K562 (cell line): ENCODE measurements at regions not wholly inside any gene's neighbourhood (a gene's known extent, or its start where the extent isn't known, plus 50 kb on each side); places are given as distances from the start of the nearest gene placed in this dataset.

Experiments used
- ATAC-seq: fragments of 200-7000 bp; cut with Tn5 transposase; 3 replicates; pipeline ENCODE4 v1.9.1; 2020; ENCODE audit warnings: moderate library complexity
- BruUV-seq: library from RNA; stranded (reverse); fragments of 400-500 nt; replicated peaks from 2 replicates; lab custom pipeline; 2021; lab: Mats Ljungman, UMichigan
- CTCF ChIA-PET: fragments of 300-600 bp; formaldehyde crosslinking; extraction: SDS; loops from one replicate; lab custom pipeline; 2021; ENCODE audit warnings: low intra/inter-chr PET ratio; lab: Yijun Ruan, JAX
- POLR2A ChIA-PET: fragments of 300-600, 350-650 bp; sonication (Branson Sonifier 250); formaldehyde crosslinking; extraction: SDS; loops from one replicate; lab custom pipeline; 2021; ENCODE audit warnings: antibody characterized with exemption, inconsistent platforms; lab: Yijun Ruan, JAX
- DNase-seq, 4 experiments: peaks; one replicate each; pipeline versions ENCODE4 v3.0.0 to v3.0.0-alpha.2; 2011 to 2018; ENCODE audit warnings: low spot score in 3 of 4, mixed read lengths in 3 of 4; ENCODE audit errors: extremely low read depth in 1 of 4
- FAIRE-seq: peaks from 2 replicates; lab custom pipeline; 2011; peaks lifted over from hg19 to GRCh38; lab: Jason Lieb, UNC
- H2AFZ ChIP-seq: 2 replicates; pipeline ENCODE4 v1.6.0; 2011; ENCODE audit warnings: low read depth, low read length, control low read depth, inconsistent platforms
- H3K27ac ChIP-seq: fragments of 200-600 bp; 3 replicates; pipeline ENCODE4 v1.8.0; 2011; ENCODE audit warnings: low read depth, mild to moderate bottlenecking, control low read depth, inconsistent platforms, low read length, moderate library complexity, mixed read lengths; ENCODE audit errors: extremely low read depth
- H3K27me3 ChIP-seq, 2 experiments: fragments of 300-600 bp in 1 of 2; 2 replicates in 1 of 2; 3 replicates in 1 of 2; pipeline versions ENCODE4 v1.6.0 to v1.8.0; 2011; ENCODE audit warnings: inconsistent platforms in 2 of 2, low read length in 2 of 2, mild to moderate bottlenecking in 1 of 2, mixed read lengths in 1 of 2, moderate library complexity in 1 of 2; ENCODE audit not compliant: control insufficient read depth in 2 of 2, insufficient read depth in 2 of 2
- H3K36me3 ChIP-seq: fragments of 300-600 bp; 3 replicates; pipeline ENCODE4 v1.8.0; 2011; ENCODE audit warnings: mild to moderate bottlenecking, low read length, inconsistent platforms; ENCODE audit not compliant: control insufficient read depth, insufficient read depth
- H3K4me1 ChIP-seq, 2 experiments: fragments of 200-600 bp in 1 of 2; replicated peaks in 1 of 2; 2 replicates in 1 of 2; 3 replicates in 1 of 2; pipeline versions ENCODE4 v1.5.1 to v1.8.0; 2011; ENCODE audit warnings: inconsistent platforms in 2 of 2, low read length in 2 of 2, mild to moderate bottlenecking in 1 of 2, mixed read lengths in 1 of 2, moderate library complexity in 1 of 2; ENCODE audit not compliant: control insufficient read depth in 2 of 2, insufficient read depth in 2 of 2
- H3K4me2 ChIP-seq: 2 replicates; pipeline ENCODE4 v1.6.1; 2011; ENCODE audit warnings: low read length, control low read depth, inconsistent platforms, mixed read lengths; ENCODE audit not compliant: insufficient read depth
- H3K4me3 ChIP-seq: fragments of 200-600 bp; sonication (generic), shearing (Covaris generic); 2 replicates; pipeline ENCODE4 v1.5.1; 2016; ENCODE audit warnings: control low read depth, inconsistent platforms
- H3K79me2 ChIP-seq: fragments of 200-600 bp; 3 replicates; pipeline ENCODE4 v1.8.0; 2011; ENCODE audit warnings: low read length, inconsistent platforms; ENCODE audit not compliant: control insufficient read depth, insufficient read depth
- H3K9ac ChIP-seq, 2 experiments: 2 replicates each; pipeline versions ENCODE4 v1.6.0 to v1.6.1; 2011; ENCODE audit warnings: low read depth in 2 of 2, low read length in 2 of 2, control low read depth in 1 of 2, inconsistent platforms in 1 of 2, mild to moderate bottlenecking in 1 of 2, mixed read lengths in 1 of 2; ENCODE audit not compliant: insufficient read depth in 1 of 2
- H3K9me1 ChIP-seq: one replicate; pipeline ENCODE4 v1.6.0; 2011; ENCODE audit warnings: inconsistent platforms, mild to moderate bottlenecking, low read length, moderate library complexity; ENCODE audit not compliant: control insufficient read depth, insufficient read depth
- H3K9me3 ChIP-seq: replicated peaks from 2 replicates; pipeline ENCODE4 v1.5.1; 2011; ENCODE audit warnings: low read depth, low read length, inconsistent platforms; ENCODE audit not compliant: control insufficient read depth, insufficient read depth
- H4K20me1 ChIP-seq: replicated peaks from 2 replicates; pipeline ENCODE4 v1.6.1; 2011; ENCODE audit warnings: low read length, inconsistent platforms, mixed read lengths; ENCODE audit not compliant: control insufficient read depth, insufficient read depth
- ATF7 ChIP-seq: fragments of 450-650 bp; IDR thresholded peaks from 2 replicates; pipeline ENCODE4 v1.7.1; 2014; ENCODE audit warnings: mild to moderate bottlenecking, moderate library complexity
- CBX2 ChIP-seq: fragments of 200-600 bp; sonication (generic); IDR thresholded peaks from one replicate; pipeline ENCODE4 v1.6.1; 2012; ENCODE audit warnings: mild to moderate bottlenecking, low read length, inconsistent platforms; ENCODE audit not compliant: insufficient read depth, poor library complexity, severe bottlenecking
- EHMT2 ChIP-seq: fragments of 450-650 bp; IDR thresholded peaks from 2 replicates; pipeline ENCODE4 v1.6.1; 2018; ENCODE audit warnings: antibody characterized with exemption
- GABPB2 ChIP-seq: fragments of 250-450 bp; sonication (Bioruptor Pico); conservative IDR thresholded peaks from 2 replicates; pipeline ENCODE4 v1.5.1; 2021; ENCODE audit warnings: mild to moderate bottlenecking
- HSF4 ChIP-seq: fragments of 250-450 bp; sonication (Bioruptor Pico); IDR thresholded peaks from 2 replicates; pipeline ENCODE4 v2.1.2; 2022; ENCODE audit warnings: mild to moderate bottlenecking, moderate library complexity, borderline replicate concordance
- MCM5 ChIP-seq: fragments of 450-650 bp; IDR thresholded peaks from 2 replicates; pipeline ENCODE4 v1.6.1; 2016; ENCODE audit warnings: low read depth
- NRF1 ChIP-seq, 2 experiments: fragments of 450-650 bp; IDR thresholded peaks in 1 of 2; conservative IDR thresholded peaks in 1 of 2; 2 replicates each; pipeline ENCODE4 v1.6.1; 2014; ENCODE audit warnings: mild to moderate bottlenecking in 2 of 2
- PCBP2 ChIP-seq: fragments of 200-400 bp; formaldehyde crosslinking; IDR thresholded peaks from 2 replicates; pipeline ENCODE4 v1.6.1; 2018; ENCODE audit warnings: low read length, low read depth, mild to moderate bottlenecking, moderate library complexity; ENCODE audit not compliant: poor library complexity, severe bottlenecking
- SIN3B ChIP-seq: fragments of 450-650 bp; IDR thresholded peaks from 2 replicates; pipeline ENCODE4 v1.6.1; 2017; ENCODE audit warnings: low read depth, mild to moderate bottlenecking, moderate library complexity
- WGBS: fragments of 100-300 bp; shearing (Covaris generic); methylation state at CpG from one replicate; pipeline ENCODE4 v1.1.6; 2016; ENCODE audit warnings: low coverage, mixed read lengths; ENCODE audit not compliant: insufficient coverage; ENCODE audit errors: missing lambda C conversion rate; 5-methylcytosine and 5-hydroxymethylcytosine counted together
- in situ Hi-C: fragments of 300-500 bp; cut with MboI; formaldehyde crosslinking; loops from 4 replicates; pipeline ENCODE4 v1.15.0; 2018; ENCODE audit warnings: inconsistent platforms, mixed read lengths
- intact Hi-C: fragments of 100-400 bp; cut with micrococcal nuclease; formaldehyde crosslinking; loops from 2 replicates; pipeline ENCODE4 v1.14.2; 2022
- TF ChIP-seq, protein P1 (sequence below): fragments of 450-650 bp; IDR thresholded peaks from 2 replicates; pipeline ENCODE4 v1.6.1; 2018; ENCODE audit warnings: mild to moderate bottlenecking, low read depth; ENCODE audit not compliant: partially characterized antibody
- TF ChIP-seq, protein P2 (sequence below), 2 experiments: fragments of 150-350 bp in 1 of 2; IDR thresholded peaks; 2 replicates each; pipeline ENCODE4 v1.6.1; 2012 to 2016; ENCODE audit warnings: low read depth in 2 of 2, low read length in 2 of 2, mild to moderate bottlenecking in 1 of 2, moderate library complexity in 1 of 2
- TF ChIP-seq, protein P3 (sequence below): fragments of 250-450 bp; sonication (Bioruptor Pico); IDR thresholded peaks from 2 replicates; pipeline ENCODE4 v1.8.0; 2021; ENCODE audit warnings: mild to moderate bottlenecking, moderate library complexity
- TF ChIP-seq, protein P4 (sequence below): fragments of 250-450 bp; sonication (Bioruptor Pico); IDR thresholded peaks from 2 replicates; pipeline ENCODE4 v1.9.0; 2021; ENCODE audit warnings: mild to moderate bottlenecking

DNA sequence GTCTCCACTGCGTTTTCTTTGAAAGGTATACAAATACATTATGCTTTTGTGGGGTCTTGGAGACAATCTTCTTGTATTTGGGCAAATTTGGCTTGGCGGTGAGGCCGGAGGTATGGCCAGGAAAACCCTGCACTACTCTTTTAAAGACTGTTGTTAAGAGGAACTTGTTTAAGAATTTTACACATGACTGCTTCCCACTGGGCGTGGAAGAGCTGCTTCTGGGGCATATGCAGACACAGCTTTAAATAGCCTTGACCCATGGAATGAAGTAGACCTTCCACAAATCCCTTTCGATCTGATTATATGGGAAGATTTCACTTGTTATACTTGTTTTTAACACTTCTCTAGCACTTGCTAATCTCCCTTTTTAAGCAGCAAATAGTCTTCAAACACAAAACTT, 453.6 kb downstream of the MN1 start (continued):
- no peak for TF ChIP-seq MCM5
- TF ChIP-seq CBX2, result no peak
- TF ChIP-seq, all 486 proteins: peak for 0

DNA sequence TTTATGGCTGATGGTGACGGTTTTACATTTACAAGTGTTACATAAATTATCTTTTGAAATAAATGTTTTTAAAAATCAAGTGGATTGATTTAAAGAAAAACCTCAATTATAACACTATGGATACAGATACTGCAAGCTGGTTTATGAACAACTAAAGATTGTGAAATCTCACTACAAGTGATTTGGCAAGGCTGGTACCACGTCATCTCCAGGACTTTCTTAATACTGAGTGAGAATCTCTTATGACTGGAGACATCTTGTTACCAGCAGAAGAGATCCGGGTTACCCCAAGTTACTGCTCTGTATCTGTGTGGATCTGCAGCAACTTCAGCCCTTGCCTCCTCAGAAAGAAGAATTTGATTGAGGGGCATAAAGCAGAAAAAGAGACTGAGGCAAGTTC, 452.9 kb downstream of the MN1 start:
- no peak overlapping the region for H3K4me3 ChIP-seq
- in situ Hi-C loops, result no loop called here
- no peaks in the 10 kb centered on the region for H3K9me3 ChIP-seq
- no peak overlapping the region for H3K9ac ChIP-seq
- H4K20me1 ChIP-seq, result no peaks in the 10 kb centered on the region
- ChIA-PET CTCF (no interaction called here), POLR2A (no interaction called here)
- no peak for FAIRE-seq
- no peaks in the 10 kb centered on the region for H3K36me3 ChIP-seq
- intact Hi-C loops, result no loop called here
- BruUV-seq, result no TSS peak
- WGBS, result 0% methylated on average over 3 of the region's 3 CpGs
- no peak overlapping the region for H2AFZ ChIP-seq
- no peak overlapping the region for H3K27ac ChIP-seq
- no peaks in the 10 kb centered on the region for H3K9me1 ChIP-seq
- no peaks in the 10 kb centered on the region for H3K4me1 ChIP-seq
- no peak for ATAC-seq
- H3K4me2 ChIP-seq, result no peak overlapping the region
- no peak for DNase-seq
- H3K27me3 ChIP-seq, result no peaks in the 10 kb centered on the region
- no peaks in the 10 kb centered on the region for H3K79me2 ChIP-seq
- TF ChIP-seq, protein P1, sequence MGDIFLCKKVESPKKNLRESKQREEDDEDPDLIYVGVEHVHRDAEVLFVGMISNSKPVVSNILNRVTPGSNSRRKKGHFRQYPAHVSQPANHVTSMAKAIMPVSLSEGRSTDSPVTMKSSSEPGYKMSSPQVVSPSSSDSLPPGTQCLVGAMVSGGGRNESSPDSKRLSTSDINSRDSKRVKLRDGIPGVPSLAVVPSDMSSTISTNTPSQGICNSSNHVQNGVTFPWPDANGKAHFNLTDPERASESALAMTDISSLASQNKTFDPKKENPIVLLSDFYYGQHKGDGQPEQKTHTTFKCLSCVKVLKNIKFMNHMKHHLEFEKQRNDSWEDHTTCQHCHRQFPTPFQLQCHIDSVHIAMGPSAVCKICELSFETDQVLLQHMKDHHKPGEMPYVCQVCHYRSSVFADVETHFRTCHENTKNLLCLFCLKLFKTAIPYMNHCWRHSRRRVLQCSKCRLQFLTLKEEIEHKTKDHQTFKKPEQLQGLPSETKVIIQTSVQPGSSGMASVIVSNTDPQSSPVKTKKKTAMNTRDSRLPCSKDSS, result no peak
- TF ChIP-seq GABPB2 (CRISPR knock-in tag) (no peak), ATF7 (no peak), HSF4 (no peak), PCBP2 (no peak), NRF1 (conservative IDR thresholded peaks at IDR 0.05 in 1 of 2, IDR thresholded peaks at IDR 0.05 in 1 of 2) (no peak), EHMT2 (no peak), SIN3B (no peak)
- TF ChIP-seq, protein P2, sequence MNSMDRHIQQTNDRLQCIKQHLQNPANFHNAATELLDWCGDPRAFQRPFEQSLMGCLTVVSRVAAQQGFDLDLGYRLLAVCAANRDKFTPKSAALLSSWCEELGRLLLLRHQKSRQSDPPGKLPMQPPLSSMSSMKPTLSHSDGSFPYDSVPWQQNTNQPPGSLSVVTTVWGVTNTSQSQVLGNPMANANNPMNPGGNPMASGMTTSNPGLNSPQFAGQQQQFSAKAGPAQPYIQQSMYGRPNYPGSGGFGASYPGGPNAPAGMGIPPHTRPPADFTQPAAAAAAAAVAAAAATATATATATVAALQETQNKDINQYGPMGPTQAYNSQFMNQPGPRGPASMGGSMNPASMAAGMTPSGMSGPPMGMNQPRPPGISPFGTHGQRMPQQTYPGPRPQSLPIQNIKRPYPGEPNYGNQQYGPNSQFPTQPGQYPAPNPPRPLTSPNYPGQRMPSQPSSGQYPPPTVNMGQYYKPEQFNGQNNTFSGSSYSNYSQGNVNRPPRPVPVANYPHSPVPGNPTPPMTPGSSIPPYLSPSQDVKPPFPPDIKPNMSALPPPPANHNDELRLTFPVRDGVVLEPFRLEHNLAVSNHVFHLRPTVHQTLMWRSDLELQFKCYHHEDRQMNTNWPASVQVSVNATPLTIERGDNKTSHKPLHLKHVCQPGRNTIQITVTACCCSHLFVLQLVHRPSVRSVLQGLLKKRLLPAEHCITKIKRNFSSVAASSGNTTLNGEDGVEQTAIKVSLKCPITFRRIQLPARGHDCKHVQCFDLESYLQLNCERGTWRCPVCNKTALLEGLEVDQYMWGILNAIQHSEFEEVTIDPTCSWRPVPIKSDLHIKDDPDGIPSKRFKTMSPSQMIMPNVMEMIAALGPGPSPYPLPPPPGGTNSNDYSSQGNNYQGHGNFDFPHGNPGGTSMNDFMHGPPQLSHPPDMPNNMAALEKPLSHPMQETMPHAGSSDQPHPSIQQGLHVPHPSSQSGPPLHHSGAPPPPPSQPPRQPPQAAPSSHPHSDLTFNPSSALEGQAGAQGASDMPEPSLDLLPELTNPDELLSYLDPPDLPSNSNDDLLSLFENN (IDR thresholded peaks at IDR 0.05; ENCODE audit: low read depth in 2 of 2, low read length in 2 of 2), result no peak
- TF ChIP-seq, protein P3, sequence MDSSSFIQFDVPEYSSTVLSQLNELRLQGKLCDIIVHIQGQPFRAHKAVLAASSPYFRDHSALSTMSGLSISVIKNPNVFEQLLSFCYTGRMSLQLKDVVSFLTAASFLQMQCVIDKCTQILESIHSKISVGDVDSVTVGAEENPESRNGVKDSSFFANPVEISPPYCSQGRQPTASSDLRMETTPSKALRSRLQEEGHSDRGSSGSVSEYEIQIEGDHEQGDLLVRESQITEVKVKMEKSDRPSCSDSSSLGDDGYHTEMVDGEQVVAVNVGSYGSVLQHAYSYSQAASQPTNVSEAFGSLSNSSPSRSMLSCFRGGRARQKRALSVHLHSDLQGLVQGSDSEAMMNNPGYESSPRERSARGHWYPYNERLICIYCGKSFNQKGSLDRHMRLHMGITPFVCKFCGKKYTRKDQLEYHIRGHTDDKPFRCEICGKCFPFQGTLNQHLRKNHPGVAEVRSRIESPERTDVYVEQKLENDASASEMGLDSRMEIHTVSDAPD (CRISPR knock-in tag), result no peak
- TF ChIP-seq, protein P4, sequence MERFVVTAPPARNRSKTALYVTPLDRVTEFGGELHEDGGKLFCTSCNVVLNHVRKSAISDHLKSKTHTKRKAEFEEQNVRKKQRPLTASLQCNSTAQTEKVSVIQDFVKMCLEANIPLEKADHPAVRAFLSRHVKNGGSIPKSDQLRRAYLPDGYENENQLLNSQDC (CRISPR knock-in tag), result no peak
